Heart left ventricle (tissue), 13 donors: ENCODE measurements at regions not wholly inside any gene's neighbourhood (a gene's known extent, or its start where the extent isn't known, plus 50 kb on each side); places are given as distances from the start of the nearest gene placed in this dataset.

ENCODE experiments used
- POLR2A ChIP-seq, 2 donors: fragments of 450-650 bp; IDR thresholded peaks; one replicate each; pipeline ENCODE4 v1.6.1; 2017; ENCODE audit warnings: antibody characterized with exemption in 2 of 2, mild to moderate bottlenecking in 2 of 2, moderate library complexity in 2 of 2
- TF ChIP-seq, protein P1 (sequence below), 12 donors: fragments of 200-600 bp; sonication (generic) in 4 of 12; IDR thresholded peaks; one replicate each; pipeline versions ENCODE4 v1.5.0 to v1.8.0; 2018 to 2022; ENCODE audit warnings: antibody characterized with exemption in 12 of 12, mild to moderate bottlenecking in 5 of 12
- donor health status: ischemic (EF 13 %, LVEDD 7.1; RV severe dilation, severe dysfunction).
- donor health status: DM: no; HTN: yes; CAD: no.
- donor health status: DM: no; HTN: no; CAD: no.
- donor health status: ischemic (EF 25% LVEDD 6.9; RV normal size, moderate dysfunction).
- donor health status: ischemic (EF 25% LVEDD 5.7; RV mildly dilated, moderate dysfunction).
- donor health status: ischemic (EF 35%, LVEDD 5.7; RV mildly dilated, moderate dysfunction).
- donor health status: nonischemic (EF 11% LVEDD 7.7; RV severe dilation, severe dysfunction).
- donor health status: DM: yes; HTN: yes; CAD: no.
- donor health status: PGD.
- donor health status: ischemic (EF 29% LVEDD 5.4; RV normal size, mild dysfunction).
- donor health status: nonischemic (EF 23%, LVEDD 6.1; RV moderate dilation, normal function).

DNA sequence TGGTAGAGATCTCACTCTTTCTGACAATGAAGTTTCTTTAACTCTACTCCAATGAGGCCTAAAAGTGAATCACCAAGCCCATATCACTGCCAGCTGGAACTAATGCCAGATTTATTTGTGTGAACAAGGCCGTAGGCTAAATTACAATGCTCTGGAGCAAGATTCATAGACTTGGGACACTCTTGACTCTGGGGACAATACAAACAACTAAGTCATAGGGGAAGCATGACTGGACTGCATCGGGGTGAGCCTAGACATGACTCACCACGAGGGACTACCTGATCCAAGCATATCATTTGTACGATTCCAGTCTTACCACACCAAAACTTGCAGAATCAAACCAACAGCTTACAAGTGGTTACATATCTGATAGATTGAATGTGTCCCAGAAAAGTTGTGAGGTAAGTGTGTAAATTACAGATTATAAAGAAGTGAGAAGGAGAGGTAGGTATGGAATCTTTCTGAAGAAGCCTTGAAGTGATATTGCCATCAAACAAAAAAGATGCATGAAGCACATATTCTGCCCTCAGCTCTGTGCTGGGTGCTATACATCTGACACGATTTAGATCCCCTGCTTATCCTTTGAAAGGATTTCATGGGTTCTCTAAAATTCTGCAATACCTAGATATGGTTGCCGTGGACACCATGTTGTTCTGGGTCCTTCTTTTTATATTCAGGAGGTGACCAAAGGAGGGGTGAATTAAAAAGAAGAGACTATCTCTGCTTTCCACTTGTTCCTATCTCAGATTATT is 199.3 kb upstream of the PDE4D start:
- TF ChIP-seq POLR2A (IDR thresholded peaks at IDR 0.05): no peak
- TF ChIP-seq, protein P1, sequence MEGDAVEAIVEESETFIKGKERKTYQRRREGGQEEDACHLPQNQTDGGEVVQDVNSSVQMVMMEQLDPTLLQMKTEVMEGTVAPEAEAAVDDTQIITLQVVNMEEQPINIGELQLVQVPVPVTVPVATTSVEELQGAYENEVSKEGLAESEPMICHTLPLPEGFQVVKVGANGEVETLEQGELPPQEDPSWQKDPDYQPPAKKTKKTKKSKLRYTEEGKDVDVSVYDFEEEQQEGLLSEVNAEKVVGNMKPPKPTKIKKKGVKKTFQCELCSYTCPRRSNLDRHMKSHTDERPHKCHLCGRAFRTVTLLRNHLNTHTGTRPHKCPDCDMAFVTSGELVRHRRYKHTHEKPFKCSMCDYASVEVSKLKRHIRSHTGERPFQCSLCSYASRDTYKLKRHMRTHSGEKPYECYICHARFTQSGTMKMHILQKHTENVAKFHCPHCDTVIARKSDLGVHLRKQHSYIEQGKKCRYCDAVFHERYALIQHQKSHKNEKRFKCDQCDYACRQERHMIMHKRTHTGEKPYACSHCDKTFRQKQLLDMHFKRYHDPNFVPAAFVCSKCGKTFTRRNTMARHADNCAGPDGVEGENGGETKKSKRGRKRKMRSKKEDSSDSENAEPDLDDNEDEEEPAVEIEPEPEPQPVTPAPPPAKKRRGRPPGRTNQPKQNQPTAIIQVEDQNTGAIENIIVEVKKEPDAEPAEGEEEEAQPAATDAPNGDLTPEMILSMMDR (IDR thresholded peaks at IDR 0.05): no peak
